IMR-90 (cell line): ENCODE measurements at regions not wholly inside any gene's neighbourhood (a gene's known extent, or its start where the extent isn't known, plus 50 kb on each side); places are given as distances from the start of the nearest gene placed in this dataset.

Experiments
- ATAC-seq: fragments of 200-7000 bp; cut with Tn5 transposase; 2 replicates; pipeline ENCODE4 v1.9.1; 2020; ENCODE audit warnings: low read depth, mild to moderate bottlenecking, moderate library complexity
- BruUV-seq: library from RNA; stranded (reverse); fragments of 400-500 nt; replicated peaks from 2 replicates; lab custom pipeline; 2021; lab: Mats Ljungman, UMichigan
- CTCF ChIA-PET: fragments of 300-600 bp; formaldehyde crosslinking; extraction: SDS; loops from one replicate; lab custom pipeline; 2021; ENCODE audit warnings: antibody characterized with exemption; lab: Yijun Ruan, JAX
- POLR2A ChIA-PET: fragments of 300-600 bp; sonication (Branson Sonifier 250); formaldehyde crosslinking; loops from one replicate; lab custom pipeline; 2022; ENCODE audit warnings: antibody characterized with exemption; ENCODE audit not compliant: unreplicated experiment; lab: Charles Lee
- DNase-seq: peaks from one replicate; pipeline ENCODE4 v3.0.0; 2013
- H2AFZ ChIP-seq: replicated peaks from 2 replicates; pipeline ENCODE3; 2013; ENCODE audit warnings: low read length, mild to moderate bottlenecking; ENCODE audit not compliant: poor library complexity
- H2AK5ac ChIP-seq: 2 replicates; pipeline ENCODE4 v1.6.1; 2013; ENCODE audit warnings: low read depth, low read length, inconsistent platforms
- H2AK9ac ChIP-seq: replicated peaks from 2 replicates; pipeline ENCODE3; 2013; ENCODE audit warnings: mild to moderate bottlenecking, low read depth, low read length, moderate library complexity; ENCODE audit not compliant: poor library complexity
- H2BK120ac ChIP-seq: 2 replicates; pipeline ENCODE4 v1.6.1; 2013; ENCODE audit warnings: low read depth, low read length, inconsistent platforms
- H2BK15ac ChIP-seq: 3 replicates; pipeline ENCODE4 v1.6.1; 2013; ENCODE audit warnings: low read depth, low read length, inconsistent platforms
- H2BK20ac ChIP-seq: 2 replicates; pipeline ENCODE4 v1.6.1; 2013; ENCODE audit warnings: low read depth, mild to moderate bottlenecking, inconsistent platforms, low read length, moderate library complexity
- H2BK5ac ChIP-seq: 2 replicates; pipeline ENCODE4 v1.6.1; 2013; ENCODE audit warnings: mild to moderate bottlenecking, low read depth, low read length, inconsistent platforms; ENCODE audit not compliant: poor library complexity, severe bottlenecking
- H3K14ac ChIP-seq: replicated peaks from 2 replicates; pipeline ENCODE4 v1.6.1; 2013; ENCODE audit warnings: low read depth, low read length, inconsistent platforms
- H3K18ac ChIP-seq: 2 replicates; pipeline ENCODE4 v1.6.1; 2013; ENCODE audit warnings: low read depth, low read length, control low read depth
- H3K23ac ChIP-seq: 2 replicates; pipeline ENCODE4 v1.6.1; 2013; ENCODE audit warnings: low read depth, low read length, inconsistent platforms
- H3K27ac ChIP-seq: 2 replicates; pipeline ENCODE4 v1.5.1; 2013; ENCODE audit warnings: mild to moderate bottlenecking, control low read depth, low read length; ENCODE audit not compliant: insufficient read depth
- H3K27me3 ChIP-seq: 2 replicates; pipeline ENCODE4 v1.6.1; 2013; ENCODE audit warnings: low read length; ENCODE audit not compliant: control insufficient read depth, insufficient read depth
- H3K36me3 ChIP-seq: 2 replicates; pipeline ENCODE4 v1.6.1; 2013; ENCODE audit warnings: low read length, mixed read lengths; ENCODE audit not compliant: control insufficient read depth, insufficient read depth
- H3K4ac ChIP-seq: 2 replicates; pipeline ENCODE4 v1.6.1; 2013; ENCODE audit warnings: low read depth, low read length, inconsistent platforms
- H3K4me1 ChIP-seq: 2 replicates; pipeline ENCODE4 v1.6.1; 2013; ENCODE audit warnings: low read length, mixed read lengths; ENCODE audit not compliant: control insufficient read depth, insufficient read depth
- H3K4me2 ChIP-seq: 2 replicates; pipeline ENCODE4 v1.6.1; 2013; ENCODE audit warnings: low read depth, mild to moderate bottlenecking, control low read depth, low read length, moderate library complexity
- H3K4me3 ChIP-seq: 2 replicates; pipeline ENCODE4 v1.5.1; 2013; ENCODE audit warnings: low read depth, mild to moderate bottlenecking, control low read depth, low read length, moderate library complexity; ENCODE audit not compliant: insufficient read depth
- H3K56ac ChIP-seq: 2 replicates; pipeline ENCODE4 v1.6.1; 2013; ENCODE audit warnings: low read length, inconsistent platforms; ENCODE audit not compliant: insufficient read depth; ENCODE audit errors: extremely low read depth
- H3K79me1 ChIP-seq, 2 experiments: 2 replicates each; pipeline ENCODE4 v1.6.1; 2013; ENCODE audit warnings: low read length in 2 of 2, inconsistent platforms in 1 of 2, low read depth in 1 of 2
- H3K9ac ChIP-seq: 2 replicates; pipeline ENCODE4 v1.6.1; 2013; ENCODE audit warnings: low read depth, low read length, control low read depth
- H3K9me1 ChIP-seq: 2 replicates; pipeline ENCODE4 v1.6.1; 2013; ENCODE audit warnings: low read length, inconsistent platforms; ENCODE audit not compliant: insufficient read depth
- H3K9me3 ChIP-seq: 2 replicates; pipeline ENCODE4 v1.6.1; 2013; ENCODE audit warnings: low read length; ENCODE audit not compliant: control insufficient read depth, insufficient read depth
- H4K20me1 ChIP-seq: 2 replicates; pipeline ENCODE4 v1.6.1; 2013; ENCODE audit warnings: low read length, inconsistent platforms; ENCODE audit not compliant: insufficient read depth
- H4K5ac ChIP-seq: 2 replicates; pipeline ENCODE4 v1.6.1; 2013; ENCODE audit warnings: mild to moderate bottlenecking, low read depth, low read length, control low read depth
- H4K8ac ChIP-seq, 2 experiments: 2 replicates each; pipeline ENCODE4 v1.6.1; 2013; ENCODE audit warnings: low read depth in 2 of 2, low read length in 2 of 2, control low read depth in 1 of 2, inconsistent platforms in 1 of 2
- H4K91ac ChIP-seq: 2 replicates; pipeline ENCODE4 v1.6.1; 2013; ENCODE audit warnings: low read depth, low read length, inconsistent platforms; ENCODE audit not compliant: insufficient read depth
- BHLHE40 ChIP-seq: fragments of 150-350 bp; IDR thresholded peaks from 2 replicates; pipeline ENCODE4 v1.6.1; 2016; ENCODE audit warnings: mild to moderate bottlenecking, low read depth, low read length
- CHD1 ChIP-seq: IDR thresholded peaks from 2 replicates; pipeline ENCODE4 v1.6.1; 2012; ENCODE audit warnings: low read depth, low read length, improper control_type of control experiment
- CTCF ChIP-seq: conservative IDR thresholded peaks from 2 replicates; pipeline ENCODE4 v1.5.1; 2012; ENCODE audit warnings: mild to moderate bottlenecking, low read depth, low read length, improper control_type of control experiment
- ELK1 ChIP-seq: fragments of 150-350 bp; IDR thresholded peaks from 2 replicates; pipeline ENCODE4 v1.6.1; 2016; ENCODE audit warnings: low read depth, mild to moderate bottlenecking, low read length, moderate library complexity, borderline replicate concordance
- FOS ChIP-seq: fragments of 150-350 bp; IDR thresholded peaks from 2 replicates; pipeline ENCODE4 v1.6.1; 2016; ENCODE audit warnings: low read depth, low read length
- MAFK ChIP-seq: IDR thresholded peaks from 2 replicates; pipeline ENCODE4 v1.6.1; 2012; ENCODE audit warnings: low read depth, low read length, improper control_type of control experiment
- MAZ ChIP-seq: IDR thresholded peaks from 2 replicates; pipeline ENCODE4 v1.6.1; 2012; ENCODE audit warnings: low read depth, mild to moderate bottlenecking, low read length, improper control_type of control experiment, moderate library complexity, borderline replicate concordance
- MXI1 ChIP-seq: IDR thresholded peaks from 2 replicates; pipeline ENCODE4 v1.6.1; 2012; ENCODE audit warnings: low read depth, mild to moderate bottlenecking, low read length, moderate library complexity, borderline replicate concordance
- NFE2L2 ChIP-seq: fragments of 150-350 bp; IDR thresholded peaks from 2 replicates; pipeline ENCODE4 v1.6.1; 2016; ENCODE audit warnings: low read depth, mild to moderate bottlenecking, low read length
- POLR2A ChIP-seq: IDR thresholded peaks from 2 replicates; pipeline ENCODE4 v1.6.1; 2012; ENCODE audit warnings: mild to moderate bottlenecking, low read depth, low read length
- RAD21 ChIP-seq: IDR thresholded peaks from 2 replicates; pipeline ENCODE4 v1.6.1; 2012; ENCODE audit warnings: low read length, improper control_type of control experiment
- RCOR1 ChIP-seq: IDR thresholded peaks from 2 replicates; pipeline ENCODE4 v1.6.1; 2012; ENCODE audit warnings: mild to moderate bottlenecking, low read length, improper control_type of control experiment; ENCODE audit not compliant: insufficient replicate concordance
- RFX5 ChIP-seq: IDR thresholded peaks from 2 replicates; pipeline ENCODE4 v1.8.0; 2012; ENCODE audit warnings: low read depth, mild to moderate bottlenecking, low read length, moderate library complexity
- SMC3 ChIP-seq: fragments of 150-350 bp; IDR thresholded peaks from 2 replicates; pipeline ENCODE4 v1.6.1; 2016; ENCODE audit warnings: low read depth, mild to moderate bottlenecking, antibody characterized with exemption, low read length, moderate library complexity
- USF2 ChIP-seq: fragments of 150-350 bp; IDR thresholded peaks from 2 replicates; pipeline ENCODE4 v1.6.1; 2017; ENCODE audit warnings: mild to moderate bottlenecking, antibody characterized with exemption, low read length, low read depth
- WGBS, 2 experiments: methylation state at CpG; one replicate each; pipeline versions ENCODE4 v1.1.5 to v1.1.7; 2013; ENCODE audit warnings: missing lambda C conversion rate in 2 of 2; ENCODE audit not compliant: insufficient read length in 1 of 2; ENCODE audit errors: extremely low coverage in 2 of 2; 5-methylcytosine and 5-hydroxymethylcytosine counted together
- dilution Hi-C: fragments of 300-500 bp; cut with HindIII; formaldehyde crosslinking; loops from one replicate; pipeline ENCODE4 v1.14.3; 2018; ENCODE audit warnings: low sequenced_read_pairs; ENCODE audit not compliant: unreplicated experiment
- in situ Hi-C: fragments of 300-500 bp; cut with MboI; formaldehyde crosslinking; loops from 3 replicates; pipeline ENCODE4 v1.14.3; 2019; ENCODE audit warnings: low sequenced_read_pairs, inconsistent platforms, mixed read lengths
- intact Hi-C: fragments of 100-400 bp; cut with micrococcal nuclease; formaldehyde crosslinking; loops from 2 replicates; pipeline ENCODE4 v1.10.0; 2022

- Histone ChIP-seq H3K9ac (no peak overlapping the region), H3K18ac (no peak overlapping the region), H3K27me3 (no peaks in the 10 kb centered on the region), H3K27ac (no peak overlapping the region), H3K56ac (no peak overlapping the region), H2AFZ (no peak overlapping the region), H3K4ac (no peak overlapping the region), H4K91ac (no peak overlapping the region), H4K8ac (no peak overlapping the region), H2BK20ac (no peak overlapping the region), H3K9me3 (no peaks in the 10 kb centered on the region), H3K14ac (no peak overlapping the region), H2AK9ac (no peak overlapping the region), H4K5ac (no peak overlapping the region), H2BK15ac (no peak overlapping the region), H3K9me1 (no peaks in the 10 kb centered on the region), H2BK5ac (no peak overlapping the region), H3K79me1 (no peaks in the 10 kb centered on the region), H3K23ac (no peak overlapping the region), H3K4me3 (no peak overlapping the region), H2BK120ac (no peak overlapping the region), H3K4me1 (no peaks in the 10 kb centered on the region), H4K20me1 (no peaks in the 10 kb centered on the region), H3K4me2 (no peak overlapping the region), H2AK5ac (no peak overlapping the region), H3K36me3 (no peaks in the 10 kb centered on the region)
- WGBS, 2 experiments = no CpG with 5 or more reads among the region's 6 CpGs
- ATAC-seq (no peak), DNase-seq (no peak)
- ChIA-PET CTCF (no interaction called here), POLR2A (no interaction called here)
- in situ Hi-C loops = no loop called here
- BruUV-seq = no TSS peak
- intact Hi-C loops = no loop called here
- dilution Hi-C loops = no loop called here
- TF ChIP-seq CTCF (no peak), SMC3 (no peak), POLR2A (no peak), RFX5 (no peak), MAZ (no peak), CHD1 (no peak), MXI1 (no peak), BHLHE40 (no peak), RCOR1 (no peak), ELK1 (no peak), USF2 (no peak; the same call in 1 of the 2 replicates), NFE2L2 (no peak), RAD21 (no peak), MAFK (no peak), FOS (no peak)
Measured at GRCh38 chr1:29673669-29674626, 437.6 kb downstream of the PTPRU start.
